Muscle layer of duodenum (tissue), 2 donors: ENCODE measurements at regions not wholly inside any gene's neighbourhood (a gene's known extent, or its start where the extent isn't known, plus 50 kb on each side); places are given as distances from the start of the nearest gene placed in this dataset.

ENCODE experiments used
- H3K27ac ChIP-seq: one replicate; pipeline ENCODE4 v1.7.0; 2013; ENCODE audit warnings: mild to moderate bottlenecking, low read length
- H3K27me3 ChIP-seq: one replicate; pipeline ENCODE4 v1.7.0; 2013; ENCODE audit warnings: low read depth, mild to moderate bottlenecking, control low read depth, low read length
- H3K36me3 ChIP-seq, 2 donors: one replicate each; pipeline ENCODE4 v1.7.0; 2013; ENCODE audit warnings: low read length in 2 of 2, control low read depth in 1 of 2, mild to moderate bottlenecking in 1 of 2; ENCODE audit not compliant: insufficient read depth in 2 of 2, control insufficient read depth in 1 of 2
- H3K4me1 ChIP-seq, 2 donors: one replicate each; pipeline ENCODE4 v1.7.0; 2013; ENCODE audit warnings: low read length in 2 of 2, mild to moderate bottlenecking in 2 of 2, control low read depth in 1 of 2, moderate library complexity in 1 of 2; ENCODE audit not compliant: insufficient read depth in 2 of 2, control insufficient read depth in 1 of 2
- H3K4me3 ChIP-seq, 2 donors: one replicate each; pipeline ENCODE4 v1.7.0; 2013; ENCODE audit warnings: low read length in 2 of 2, low read depth in 1 of 2, mild to moderate bottlenecking in 1 of 2
- H3K9me3 ChIP-seq, 2 donors: one replicate each; pipeline ENCODE4 v1.7.0; 2013; ENCODE audit warnings: low read length in 2 of 2, control low read depth in 1 of 2, mild to moderate bottlenecking in 1 of 2; ENCODE audit not compliant: control insufficient read depth in 1 of 2
- donor health status: healthy.

GRCh38 chr9:82154573-82154972 lies 166.0 kb downstream of the SPATA31D1 start:
- H3K4me3 ChIP-seq = no peak overlapping the region
- no peaks in the 10 kb centered on the region for H3K4me1 ChIP-seq
- H3K9me3 ChIP-seq = no peaks in the 10 kb centered on the region
- H3K27ac ChIP-seq = no peak overlapping the region
- H3K36me3 ChIP-seq = no peaks in the 10 kb centered on the region
- no peaks in the 10 kb centered on the region for H3K27me3 ChIP-seq

DNA sequence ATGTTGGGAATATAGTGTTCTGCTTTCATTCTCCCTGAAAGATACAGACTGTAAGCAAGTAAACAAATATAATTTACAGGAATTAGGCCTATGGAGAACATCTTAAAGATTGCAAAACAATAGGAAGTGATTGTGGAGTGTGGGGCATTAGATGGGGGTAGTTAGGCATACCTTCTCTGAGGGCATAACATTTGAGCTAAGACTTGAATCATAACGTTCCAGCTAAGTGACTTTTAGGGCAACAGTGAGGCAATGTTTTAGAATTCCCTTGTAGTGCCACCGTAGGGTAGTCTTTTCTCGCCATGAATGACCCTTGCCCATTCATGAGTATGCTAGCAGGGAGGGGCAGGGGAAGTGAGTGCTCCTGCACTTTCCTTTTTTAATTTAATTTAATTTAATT lies 173.3 kb downstream of the SPATA31D1 start:
- Histone ChIP-seq H3K27me3 (no peaks in the 10 kb centered on the region), H3K4me1 (no peaks in the 10 kb centered on the region), H3K4me3 (no peak overlapping the region), H3K9me3 (no peaks in the 10 kb centered on the region), H3K36me3 (no peaks in the 10 kb centered on the region), H3K27ac (no peak overlapping the region)

- Histone ChIP-seq H3K4me3 (no peak overlapping the region), H3K27ac (no peak overlapping the region), H3K27me3 (no peaks in the 10 kb centered on the region), H3K4me1 (no peaks in the 10 kb centered on the region), H3K36me3 (no peaks in the 10 kb centered on the region), H3K9me3 (no peaks in the 10 kb centered on the region)
Observed at GRCh38 chr9:82164159-82164558, 175.6 kb downstream of the SPATA31D1 start.

DNA sequence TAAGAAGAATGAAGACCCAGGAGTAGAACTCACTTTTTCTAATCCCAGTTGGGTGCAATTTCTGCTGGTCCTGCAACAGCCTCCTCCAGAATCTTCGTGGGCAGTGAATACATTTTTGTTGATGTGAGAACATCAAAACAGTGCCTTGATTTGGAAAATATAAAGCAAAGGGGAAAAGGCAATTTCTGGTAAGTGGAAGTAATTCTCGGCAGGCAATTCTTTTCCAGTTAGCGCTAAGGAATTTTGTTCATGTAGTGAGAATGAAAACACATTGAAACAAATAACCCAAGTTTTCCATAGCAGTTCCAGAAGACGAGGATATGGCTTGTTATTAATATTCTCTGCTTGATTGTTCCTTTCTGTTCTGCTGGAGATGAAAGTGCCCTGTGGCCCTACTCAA lies 178.7 kb downstream of the SPATA31D1 start:
- Histone ChIP-seq H3K9me3 (no peaks in the 10 kb centered on the region), H3K36me3 (no peaks in the 10 kb centered on the region), H3K27ac (peak overlapping the region; percentile 26), H3K4me3 (no peak overlapping the region), H3K4me1 (no peaks in the 10 kb centered on the region), H3K27me3 (no peaks in the 10 kb centered on the region)

DNA sequence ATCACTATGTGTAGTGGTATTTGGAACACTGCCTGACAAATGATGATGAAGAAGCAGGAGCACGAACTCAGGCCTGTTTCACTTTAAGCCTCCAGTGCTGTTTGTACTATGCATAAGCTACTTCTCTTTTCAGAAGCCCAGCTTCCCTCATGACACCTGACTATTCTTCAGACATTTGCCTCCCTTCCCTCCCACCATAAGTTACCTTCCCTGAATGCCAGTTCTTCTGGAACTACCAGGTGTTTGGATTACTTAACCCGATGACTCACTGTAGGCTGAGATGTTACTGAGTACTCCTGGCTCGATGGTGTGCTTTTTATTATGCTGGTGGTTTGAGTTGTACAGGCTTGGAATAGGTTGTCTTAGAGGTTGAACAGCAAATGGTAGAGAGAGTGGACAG lies 180.0 kb downstream of the SPATA31D1 start:
- no peak overlapping the region for H3K4me3 ChIP-seq
- H3K27ac ChIP-seq = no peak overlapping the region
- H3K4me1 ChIP-seq = no peaks in the 10 kb centered on the region

DNA sequence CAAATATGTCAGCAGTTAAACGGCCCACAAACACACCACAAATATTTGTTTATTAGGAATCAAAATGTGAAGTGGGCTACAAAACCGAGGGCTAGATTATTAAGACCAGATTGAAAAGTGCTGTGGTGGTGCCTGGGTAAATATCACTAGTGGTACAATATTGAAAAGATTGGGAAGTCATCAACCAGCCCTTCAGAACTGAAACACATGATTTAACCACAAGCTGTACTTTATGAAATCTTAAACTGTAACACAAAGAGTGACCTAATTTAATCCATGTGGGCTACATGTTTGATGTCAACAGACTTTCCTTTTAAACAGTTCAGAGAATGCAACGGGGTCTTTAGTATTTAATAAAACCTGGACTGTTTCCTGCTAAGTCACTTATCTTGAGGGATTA lies 182.3 kb downstream of the SPATA31D1 start:
- no peaks in the 10 kb centered on the region for H3K4me1 ChIP-seq
- no peaks in the 10 kb centered on the region for H3K27me3 ChIP-seq
- no peak overlapping the region for H3K4me3 ChIP-seq
- no peaks in the 10 kb centered on the region for H3K9me3 ChIP-seq
- H3K27ac ChIP-seq = no peak overlapping the region
- no peaks in the 10 kb centered on the region for H3K36me3 ChIP-seq

More for the DNA sequence above, 180.0 kb downstream of the SPATA31D1 start:
- H3K9me3 ChIP-seq = no peaks in the 10 kb centered on the region
- H3K27me3 ChIP-seq = no peaks in the 10 kb centered on the region
- no peaks in the 10 kb centered on the region for H3K36me3 ChIP-seq

DNA sequence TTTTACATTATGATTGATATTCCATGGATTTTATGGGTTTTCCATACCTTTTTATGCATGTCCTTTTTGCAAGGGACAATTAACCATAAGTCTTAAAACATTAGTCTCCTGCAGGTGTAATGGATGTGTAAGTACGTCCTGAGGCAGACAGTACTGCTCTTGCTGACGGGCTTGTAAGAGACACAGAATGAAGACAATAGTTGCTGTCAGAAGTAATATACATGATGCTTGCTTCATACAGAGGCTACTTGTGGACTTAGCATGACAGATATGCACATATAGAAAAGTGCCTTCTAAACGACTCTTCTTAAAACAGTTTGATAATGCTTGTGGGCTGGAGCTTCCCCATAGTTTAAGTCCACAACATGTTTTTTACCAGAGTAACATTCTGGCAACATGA lies 182.7 kb downstream of the SPATA31D1 start:
- no peaks in the 10 kb centered on the region for H3K27me3 ChIP-seq
- H3K4me3 ChIP-seq = no peak overlapping the region
- H3K4me1 ChIP-seq = no peaks in the 10 kb centered on the region
- no peaks in the 10 kb centered on the region for H3K9me3 ChIP-seq
- no peaks in the 10 kb centered on the region for H3K36me3 ChIP-seq
- no peak overlapping the region for H3K27ac ChIP-seq

GRCh38 chr9:82180711-82181110 lies 192.1 kb downstream of the SPATA31D1 start:
- H3K9me3 ChIP-seq = no peaks in the 10 kb centered on the region
- H3K27ac ChIP-seq = no peak overlapping the region
- H3K36me3 ChIP-seq = no peaks in the 10 kb centered on the region
- no peak overlapping the region for H3K4me3 ChIP-seq
- no peaks in the 10 kb centered on the region for H3K4me1 ChIP-seq
- H3K27me3 ChIP-seq = no peaks in the 10 kb centered on the region

DNA sequence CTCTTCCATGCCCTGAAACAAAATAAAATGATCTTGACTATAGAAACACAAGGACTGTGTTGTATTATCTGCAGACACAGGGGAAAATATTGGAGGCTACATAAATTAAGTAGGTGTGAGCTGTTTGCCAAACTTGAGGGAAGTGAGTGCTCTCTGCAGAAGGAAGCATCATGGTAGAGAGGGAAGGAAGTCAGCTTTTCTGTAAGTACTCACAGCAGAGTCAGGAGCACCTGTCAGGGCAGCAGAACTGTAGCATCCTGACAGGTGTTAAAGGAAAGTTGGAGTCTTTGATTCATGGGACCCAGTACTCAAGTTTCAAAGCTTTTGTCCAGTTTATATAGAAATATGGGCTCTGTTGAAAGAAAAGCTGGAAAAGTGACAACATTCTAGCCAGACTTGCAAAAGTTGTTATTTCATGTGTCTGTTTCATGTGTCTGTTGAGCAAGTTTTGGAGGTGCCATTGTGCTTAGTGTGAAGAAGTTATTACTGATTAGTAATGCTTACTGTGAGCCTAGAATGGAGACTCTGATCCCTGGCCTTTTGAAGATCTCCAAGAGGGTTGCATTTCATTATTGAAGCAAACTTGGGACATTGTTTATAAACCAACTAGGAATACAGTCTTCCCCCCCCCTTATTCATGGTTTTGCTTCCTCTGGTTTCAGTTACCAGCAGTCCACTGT lies 194.7 kb downstream of the SPATA31D1 start:
- no peak overlapping the region for H3K4me3 ChIP-seq
- no peaks in the 10 kb centered on the region for H3K4me1 ChIP-seq
- H3K27ac ChIP-seq = no peak overlapping the region
- H3K36me3 ChIP-seq = no peaks in the 10 kb centered on the region
- no peaks in the 10 kb centered on the region for H3K9me3 ChIP-seq
- no peaks in the 10 kb centered on the region for H3K27me3 ChIP-seq

DNA sequence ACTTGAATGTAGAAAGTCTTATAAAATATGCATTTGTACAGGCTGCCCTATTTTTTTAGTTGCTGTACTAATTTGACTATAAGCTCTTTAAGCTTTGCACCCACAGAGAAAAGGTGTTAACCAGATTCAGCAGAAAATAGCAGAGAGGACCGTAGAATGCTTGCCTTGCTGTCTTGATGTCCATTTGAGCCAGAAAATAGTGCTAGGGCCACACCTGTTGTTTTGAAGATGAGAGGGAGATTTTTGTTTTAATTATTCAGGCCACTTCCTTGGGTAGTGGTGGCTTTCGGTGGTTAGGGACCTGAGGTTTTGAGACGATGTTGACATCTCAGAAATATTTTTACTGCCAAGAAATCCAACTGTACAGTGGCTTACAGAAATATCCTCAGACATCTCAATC lies 196.0 kb downstream of the SPATA31D1 start:
- no peaks in the 10 kb centered on the region for H3K27me3 ChIP-seq
- H3K4me3 ChIP-seq = no peak overlapping the region
- no peak overlapping the region for H3K27ac ChIP-seq
- H3K9me3 ChIP-seq = no peaks in the 10 kb centered on the region
- no peaks in the 10 kb centered on the region for H3K36me3 ChIP-seq
- H3K4me1 ChIP-seq = no peaks in the 10 kb centered on the region

GRCh38 chr9:82188817-82189216 lies 200.2 kb downstream of the SPATA31D1 start:
- H3K27ac ChIP-seq = no peak overlapping the region
- H3K36me3 ChIP-seq = no peaks in the 10 kb centered on the region
- no peak overlapping the region for H3K4me3 ChIP-seq
- H3K27me3 ChIP-seq = no peaks in the 10 kb centered on the region
- no peaks in the 10 kb centered on the region for H3K9me3 ChIP-seq
- H3K4me1 ChIP-seq = no peaks in the 10 kb centered on the region

GRCh38 chr9:82191082-82191770 lies 202.7 kb downstream of the SPATA31D1 start:
- no peaks in the 10 kb centered on the region for H3K9me3 ChIP-seq
- H3K4me1 ChIP-seq = no peaks in the 10 kb centered on the region
- H3K4me3 ChIP-seq = no peak overlapping the region
- no peak overlapping the region for H3K27ac ChIP-seq
- H3K36me3 ChIP-seq = no peaks in the 10 kb centered on the region
- no peaks in the 10 kb centered on the region for H3K27me3 ChIP-seq
